AG20443 (cell line): ENCODE measurements at regions not wholly inside any gene's neighbourhood (a gene's known extent, or its start where the extent isn't known, plus 50 kb on each side); places are given as distances from the start of the nearest gene placed in this dataset.

Experiments used
- DNase-seq: peaks from one replicate; pipeline ENCODE4 v3.0.0; 2012; ENCODE audit warnings: low spot score, mixed read lengths

- no peak for DNase-seq
Measured at GRCh38 chr13:80452279-80452678, 111.4 kb upstream of the SPRY2 start.

- DNase-seq = no peak
Measured at GRCh38 chr13:80451641-80452040, 110.7 kb upstream of the SPRY2 start.

GRCh38 chr13:80450386-80450785, 109.5 kb upstream of the SPRY2 start:
- no peak for DNase-seq

- DNase-seq = no peak
Measured at GRCh38 chr13:80448725-80449124, 107.8 kb upstream of the SPRY2 start.

- no peak for DNase-seq
Measured at GRCh38 chr13:80447747-80448146, 106.8 kb upstream of the SPRY2 start.

GRCh38 chr13:80444240-80445015, 103.5 kb upstream of the SPRY2 start:
- no peak for DNase-seq

GRCh38 chr13:80442609-80443008, 101.7 kb upstream of the SPRY2 start:
- no peak for DNase-seq

- DNase-seq = no peak
Measured at GRCh38 chr13:80441968-80442367, 101.0 kb upstream of the SPRY2 start.

- DNase-seq = no peak
Measured at GRCh38 chr13:80438521-80438920, 97.6 kb upstream of the SPRY2 start.

GRCh38 chr13:80437231-80437630, 96.3 kb upstream of the SPRY2 start:
- no peak for DNase-seq

GRCh38 chr13:80436571-80437169, 95.7 kb upstream of the SPRY2 start:
- peak; percentile 7 for DNase-seq

- no peak for DNase-seq
Measured at GRCh38 chr13:80430561-80430960, 89.6 kb upstream of the SPRY2 start.

- no peak for DNase-seq
Measured at GRCh38 chr13:80428349-80429096, 87.6 kb upstream of the SPRY2 start.

GRCh38 chr13:80419416-80419815, 78.5 kb upstream of the SPRY2 start:
- no peak for DNase-seq

- no peak for DNase-seq
Measured at GRCh38 chr13:80413611-80414010, 72.7 kb upstream of the SPRY2 start.

GRCh38 chr13:80408270-80408669, 67.3 kb upstream of the SPRY2 start:
- DNase-seq = no peak

GRCh38 chr13:80400865-80401426, 60.0 kb upstream of the SPRY2 start:
- no peak for DNase-seq

GRCh38 chr13:80400164-80400864, 59.4 kb upstream of the SPRY2 start:
- no peak for DNase-seq

- no peak for DNase-seq
Measured at GRCh38 chr13:80399340-80400163, 58.6 kb upstream of the SPRY2 start.
